ENCODE measurements at regions not wholly inside any gene's neighbourhood (a gene's known extent, or its start where the extent isn't known, plus 50 kb on each side); places are given as distances from the start of the nearest gene placed in this dataset.

DNA sequence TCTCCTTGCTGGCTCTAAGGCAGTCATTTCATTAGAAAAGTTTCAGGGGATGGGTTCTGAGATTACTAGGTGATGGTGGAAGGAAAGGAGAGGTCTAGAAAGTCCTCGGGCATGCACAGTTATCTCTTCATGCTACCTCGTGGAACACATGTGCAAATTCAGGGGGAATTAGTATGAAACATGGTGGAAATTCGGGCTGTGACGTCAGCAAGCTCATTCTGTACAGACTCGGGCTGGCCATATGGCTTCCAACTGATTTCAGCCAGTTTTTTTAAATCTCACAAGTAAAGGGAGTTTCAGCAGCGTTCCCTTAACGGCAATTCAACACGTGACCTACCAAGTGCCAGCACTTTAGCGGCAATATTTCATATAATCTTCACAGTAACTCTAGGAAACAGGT is 251.1 kb downstream of the TBL1XR1 start:
- TF ChIP-seq, protein P1, sequence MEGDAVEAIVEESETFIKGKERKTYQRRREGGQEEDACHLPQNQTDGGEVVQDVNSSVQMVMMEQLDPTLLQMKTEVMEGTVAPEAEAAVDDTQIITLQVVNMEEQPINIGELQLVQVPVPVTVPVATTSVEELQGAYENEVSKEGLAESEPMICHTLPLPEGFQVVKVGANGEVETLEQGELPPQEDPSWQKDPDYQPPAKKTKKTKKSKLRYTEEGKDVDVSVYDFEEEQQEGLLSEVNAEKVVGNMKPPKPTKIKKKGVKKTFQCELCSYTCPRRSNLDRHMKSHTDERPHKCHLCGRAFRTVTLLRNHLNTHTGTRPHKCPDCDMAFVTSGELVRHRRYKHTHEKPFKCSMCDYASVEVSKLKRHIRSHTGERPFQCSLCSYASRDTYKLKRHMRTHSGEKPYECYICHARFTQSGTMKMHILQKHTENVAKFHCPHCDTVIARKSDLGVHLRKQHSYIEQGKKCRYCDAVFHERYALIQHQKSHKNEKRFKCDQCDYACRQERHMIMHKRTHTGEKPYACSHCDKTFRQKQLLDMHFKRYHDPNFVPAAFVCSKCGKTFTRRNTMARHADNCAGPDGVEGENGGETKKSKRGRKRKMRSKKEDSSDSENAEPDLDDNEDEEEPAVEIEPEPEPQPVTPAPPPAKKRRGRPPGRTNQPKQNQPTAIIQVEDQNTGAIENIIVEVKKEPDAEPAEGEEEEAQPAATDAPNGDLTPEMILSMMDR (IDR thresholded peaks at IDR 0.05; ENCODE audit: low read depth, low read length): no peak
- in situ Hi-C loops (cut with HindIII; ENCODE audit: low sequenced_read_pairs): no loop called here
- no peak for DNase-seq (ENCODE audit: low read depth, low spot score)
- H3K4me3 ChIP-seq (ENCODE audit: low read depth, low read length): no peak overlapping the region

DNA sequence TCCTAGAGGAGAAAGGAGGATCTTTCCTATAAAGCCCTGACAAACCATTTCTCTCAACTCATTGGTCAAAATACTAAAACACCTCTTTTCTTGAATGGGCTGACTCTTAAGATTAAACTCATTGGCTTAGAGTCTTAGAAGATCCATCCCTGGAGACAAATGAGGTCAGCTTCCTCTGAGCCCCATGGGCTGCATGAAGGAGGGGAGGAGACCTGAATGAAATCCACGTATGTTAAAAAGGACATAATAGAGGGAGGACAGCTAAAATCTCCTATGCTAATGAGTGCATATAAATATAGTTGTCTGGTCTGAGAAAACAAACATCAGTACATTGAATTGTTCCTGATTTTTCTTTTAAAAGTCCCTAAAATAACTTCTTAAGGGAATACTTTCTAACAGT is 255.0 kb downstream of the TBL1XR1 start:
- TF ChIP-seq, protein P1 (IDR thresholded peaks at IDR 0.05; ENCODE audit: low read depth, low read length): no peak
- in situ Hi-C loops (cut with HindIII; ENCODE audit: low sequenced_read_pairs): no loop called here
- DNase-seq (ENCODE audit: low read depth, low spot score): no peak
- no peak overlapping the region for H3K4me3 ChIP-seq (ENCODE audit: low read depth, low read length)

DNA sequence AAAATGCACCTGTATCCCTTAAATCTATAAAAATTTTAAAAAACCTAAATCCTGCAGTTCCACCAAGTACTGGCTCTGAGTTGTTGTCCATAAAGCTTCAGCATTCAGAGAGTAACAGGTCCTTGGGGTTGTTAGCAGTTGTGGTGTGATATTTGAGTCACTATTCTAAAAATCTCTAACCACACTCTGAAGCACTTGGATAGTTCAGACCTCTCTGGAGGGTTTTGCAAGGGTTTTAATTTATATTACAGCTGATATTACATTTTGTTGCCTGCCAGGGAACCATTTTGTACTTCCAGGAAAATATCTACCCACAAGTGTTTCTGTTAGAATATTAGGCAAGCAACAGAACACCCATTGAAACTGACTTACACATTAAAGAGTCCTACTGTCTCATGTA is 255.6 kb downstream of the TBL1XR1 start:
- in situ Hi-C loops (cut with HindIII; ENCODE audit: low sequenced_read_pairs): no loop called here
- TF ChIP-seq, protein P1 (IDR thresholded peaks at IDR 0.05; ENCODE audit: low read depth, low read length): no peak
- peak; percentile 30 for DNase-seq (ENCODE audit: low read depth, low spot score)
- H3K4me3 ChIP-seq (ENCODE audit: low read depth, low read length): no peak overlapping the region

DNA sequence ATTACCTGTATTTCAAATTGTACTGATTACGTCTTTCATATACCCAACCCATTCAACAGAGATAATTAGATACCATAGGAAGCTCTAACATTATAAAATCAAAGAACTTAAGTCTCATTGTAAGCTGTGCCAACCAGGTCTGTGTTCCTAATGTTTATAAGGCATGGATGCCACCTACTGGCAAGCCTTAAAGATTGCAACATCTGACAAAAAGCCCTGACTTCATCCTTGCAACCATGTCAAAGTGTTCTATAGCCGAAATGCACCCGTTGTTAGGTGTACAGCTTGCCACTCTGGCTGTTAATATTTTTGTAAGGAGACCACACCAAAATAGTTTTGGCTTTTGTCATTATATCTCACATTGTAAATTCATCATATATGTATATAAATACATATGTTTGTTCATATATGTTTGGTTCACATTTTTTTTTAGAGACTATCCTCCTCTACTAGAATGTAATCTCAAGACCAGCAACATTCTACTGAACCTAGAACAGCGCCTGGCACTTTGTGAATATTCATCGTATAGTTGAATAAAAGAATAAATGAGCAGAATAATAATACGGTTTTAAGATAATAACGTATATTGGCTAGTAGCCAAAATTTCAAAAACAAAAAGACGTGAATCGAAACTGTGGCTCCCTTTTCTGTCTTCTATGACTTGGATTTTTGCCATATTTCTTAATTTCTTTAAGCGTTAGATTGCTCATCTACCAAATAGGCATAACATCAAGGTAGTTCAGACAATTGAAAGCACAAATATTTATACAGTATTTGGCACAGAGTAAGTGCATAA is 258.1 kb downstream of the TBL1XR1 start:
- peak; percentile 86 for DNase-seq (ENCODE audit: low read depth, low spot score)
- in situ Hi-C loops (cut with HindIII; ENCODE audit: low sequenced_read_pairs): no loop called here
- TF ChIP-seq, protein P1 (IDR thresholded peaks at IDR 0.05; ENCODE audit: low read depth, low read length): peak; percentile 78
- H3K4me3 ChIP-seq (ENCODE audit: low read depth, low read length): no peak overlapping the region

DNA sequence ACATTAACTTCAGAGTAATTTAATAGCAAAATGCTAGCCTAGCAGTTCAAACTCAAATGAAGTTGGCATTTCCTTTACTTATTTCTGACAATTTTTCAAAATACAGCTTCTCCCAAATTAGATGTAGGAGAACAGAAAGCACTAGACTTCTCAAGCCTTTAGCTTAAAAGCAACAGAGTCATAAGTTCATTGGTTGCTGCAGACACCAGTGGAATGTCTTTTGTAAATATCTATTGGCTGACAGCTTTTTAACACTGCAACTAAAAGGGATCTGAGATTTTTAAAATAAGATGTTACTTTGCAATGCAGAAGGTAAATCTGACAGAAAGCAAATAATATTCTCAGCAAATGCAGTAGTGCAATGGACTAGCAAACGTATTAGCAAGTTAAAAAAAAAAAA is 259.3 kb downstream of the TBL1XR1 start:
- TF ChIP-seq, protein P1 (IDR thresholded peaks at IDR 0.05; ENCODE audit: low read depth, low read length): no peak
- DNase-seq (ENCODE audit: low read depth, low spot score): no peak
- no peak overlapping the region for H3K4me3 ChIP-seq (ENCODE audit: low read depth, low read length)
- in situ Hi-C loops (cut with HindIII; ENCODE audit: low sequenced_read_pairs): no loop called here

DNA sequence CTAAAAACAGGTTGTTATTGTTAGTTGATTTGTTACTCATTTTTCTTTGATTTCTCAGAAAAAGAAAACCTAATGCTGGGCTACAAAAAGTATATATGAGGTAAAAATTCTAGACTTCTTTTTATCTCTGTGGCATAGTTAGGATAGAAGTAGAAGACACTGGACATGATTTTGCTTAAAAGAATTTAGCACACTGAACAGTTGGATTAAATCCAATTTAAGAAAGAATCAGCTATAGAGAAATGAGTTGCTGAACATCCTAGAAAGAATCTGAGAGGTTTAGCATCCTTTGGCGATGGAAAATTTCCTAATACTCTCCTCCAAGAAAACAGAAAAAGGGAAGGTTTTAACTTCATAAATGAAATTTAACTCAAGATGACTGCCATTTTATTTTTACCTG is 259.7 kb downstream of the TBL1XR1 start:
- in situ Hi-C loops (cut with HindIII; ENCODE audit: low sequenced_read_pairs): no loop called here
- DNase-seq (ENCODE audit: low read depth, low spot score): peak; percentile 38
- H3K4me3 ChIP-seq (ENCODE audit: low read depth, low read length): no peak overlapping the region
- TF ChIP-seq, protein P1 (IDR thresholded peaks at IDR 0.05; ENCODE audit: low read depth, low read length): no peak
